ENCODE measurements at regions not wholly inside any gene's neighbourhood (a gene's known extent, or its start where the extent isn't known, plus 50 kb on each side); places are given as distances from the start of the nearest gene placed in this dataset.

DNA sequence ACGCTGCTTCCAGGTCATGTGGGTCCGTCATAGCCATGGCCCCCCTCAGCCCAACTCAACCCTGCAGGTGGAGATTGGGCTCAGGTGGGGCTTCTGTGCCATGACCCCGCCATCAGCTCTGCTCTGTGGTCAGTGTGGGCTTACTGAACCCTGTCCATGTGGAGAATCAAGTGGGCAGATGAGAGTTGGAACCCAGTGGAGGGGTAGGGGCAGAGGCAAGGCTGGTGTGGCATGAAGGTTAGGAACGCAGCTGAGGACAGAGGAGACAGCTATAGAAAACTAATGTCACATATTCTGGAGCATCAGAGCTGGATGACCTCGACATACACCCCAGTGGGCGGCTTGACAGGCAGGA lies 355.9 kb downstream of the PTPRU start:
- peaks cover 2% of the 10 kb centered on the region for H3K36me3 Mint-ChIP-seq (ENCODE audit: low read depth, unreplicated experiment)
- no peak overlapping the region for H3K4me3 Mint-ChIP-seq (ENCODE audit: unreplicated experiment)
- no peaks in the 10 kb centered on the region for H4K20me1 ChIP-seq (ENCODE audit: insufficient read depth, low read length)
- DNase-seq (ENCODE audit: low read depth) (no peak), FAIRE-seq (no peak)
- H3K9ac ChIP-seq (ENCODE audit: low read length), result no peak overlapping the region
- H3K79me2 ChIP-seq (ENCODE audit: insufficient read depth, low read length), result no peaks in the 10 kb centered on the region
- peaks cover 7% of the 10 kb centered on the region for H3K27me3 Mint-ChIP-seq (ENCODE audit: low read depth, unreplicated experiment)
- TF ChIP-seq, protein P1, sequence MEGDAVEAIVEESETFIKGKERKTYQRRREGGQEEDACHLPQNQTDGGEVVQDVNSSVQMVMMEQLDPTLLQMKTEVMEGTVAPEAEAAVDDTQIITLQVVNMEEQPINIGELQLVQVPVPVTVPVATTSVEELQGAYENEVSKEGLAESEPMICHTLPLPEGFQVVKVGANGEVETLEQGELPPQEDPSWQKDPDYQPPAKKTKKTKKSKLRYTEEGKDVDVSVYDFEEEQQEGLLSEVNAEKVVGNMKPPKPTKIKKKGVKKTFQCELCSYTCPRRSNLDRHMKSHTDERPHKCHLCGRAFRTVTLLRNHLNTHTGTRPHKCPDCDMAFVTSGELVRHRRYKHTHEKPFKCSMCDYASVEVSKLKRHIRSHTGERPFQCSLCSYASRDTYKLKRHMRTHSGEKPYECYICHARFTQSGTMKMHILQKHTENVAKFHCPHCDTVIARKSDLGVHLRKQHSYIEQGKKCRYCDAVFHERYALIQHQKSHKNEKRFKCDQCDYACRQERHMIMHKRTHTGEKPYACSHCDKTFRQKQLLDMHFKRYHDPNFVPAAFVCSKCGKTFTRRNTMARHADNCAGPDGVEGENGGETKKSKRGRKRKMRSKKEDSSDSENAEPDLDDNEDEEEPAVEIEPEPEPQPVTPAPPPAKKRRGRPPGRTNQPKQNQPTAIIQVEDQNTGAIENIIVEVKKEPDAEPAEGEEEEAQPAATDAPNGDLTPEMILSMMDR (IDR thresholded peaks at IDR 0.05; ENCODE audit: insufficient read depth, low read depth, low read length), result no peak
- TF ChIP-seq EZH2 (IDR thresholded peaks at IDR 0.05; ENCODE audit: insufficient read depth, low read length), result no peak
- H3K4me2 ChIP-seq (ENCODE audit: low read length), result no peak overlapping the region
- no peak overlapping the region for H3K27ac ChIP-seq (ENCODE audit: low read depth, low read length)
- no peaks in the 10 kb centered on the region for H3K9me3 ChIP-seq (ENCODE audit: insufficient read depth, low read depth, low read length)
- H3K4me1 Mint-ChIP-seq (ENCODE audit: low read depth, unreplicated experiment), result peaks cover 13% of the 10 kb centered on the region
- no peak overlapping the region for H2AFZ ChIP-seq (ENCODE audit: low read depth, low read length)
- H3K4me3 ChIP-seq (ENCODE audit: insufficient read depth, low read depth, low read length), result no peak overlapping the region
- no peaks in the 10 kb centered on the region for H3K36me3 ChIP-seq (ENCODE audit: insufficient read depth, low read length)
- no peaks in the 10 kb centered on the region for H3K27me3 ChIP-seq (ENCODE audit: insufficient read depth, low read length)
- H3K4me1 ChIP-seq (ENCODE audit: insufficient read depth, low read length), result peaks cover 10% of the 10 kb centered on the region
- peaks cover 3% of the 10 kb centered on the region for H3K9me3 Mint-ChIP-seq (ENCODE audit: unreplicated experiment)
- H3K27ac Mint-ChIP-seq (ENCODE audit: unreplicated experiment), result no peak overlapping the region

DNA sequence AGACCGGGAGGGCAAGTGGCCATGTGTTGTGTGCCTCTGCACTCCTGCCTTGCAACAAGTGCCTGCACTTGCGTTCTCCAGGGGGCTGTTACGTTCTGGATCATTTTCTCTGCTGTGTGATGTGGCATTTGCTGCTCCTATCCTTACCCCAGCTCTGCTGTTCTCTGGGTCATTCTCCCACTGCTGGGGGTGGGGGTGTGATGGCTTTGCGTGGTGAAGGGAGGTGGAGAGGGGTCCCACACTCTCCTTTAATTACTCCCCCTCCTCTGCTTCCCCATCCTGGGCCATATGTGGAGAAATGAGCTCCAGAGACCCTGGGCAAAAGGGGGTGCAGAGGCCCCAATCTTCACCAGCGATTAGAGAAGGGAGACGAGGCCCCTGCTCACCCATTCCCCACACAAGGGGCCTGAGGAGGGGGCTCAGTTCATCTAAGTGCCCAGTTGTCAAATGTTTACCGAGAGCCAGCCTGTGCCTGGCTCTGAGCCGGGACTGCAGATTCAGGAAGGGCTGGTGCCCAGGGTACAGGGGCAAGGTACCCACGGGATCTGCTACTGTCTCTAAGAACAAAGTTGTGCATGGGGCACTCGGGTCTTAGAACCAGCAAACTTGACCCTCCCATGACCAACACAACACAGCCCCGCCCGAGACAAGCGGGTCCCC lies 355.4 kb downstream of the PTPRU start:
- H3K27ac ChIP-seq (ENCODE audit: low read depth, low read length), result no peak overlapping the region
- no peak for DNase-seq (ENCODE audit: low read depth)
- Mint-ChIP-seq H3K36me3 (ENCODE audit: low read depth, unreplicated experiment) (peaks cover 2% of the 10 kb centered on the region), H3K4me3 (ENCODE audit: unreplicated experiment) (no peak overlapping the region), H3K4me1 (ENCODE audit: low read depth, unreplicated experiment) (peaks cover 13% of the 10 kb centered on the region), H3K27me3 (ENCODE audit: low read depth, unreplicated experiment) (peaks cover 10% of the 10 kb centered on the region), H3K27ac (ENCODE audit: unreplicated experiment) (no peak overlapping the region), H3K9me3 (ENCODE audit: unreplicated experiment) (peaks cover 6% of the 10 kb centered on the region)
- H3K4me3 ChIP-seq (ENCODE audit: insufficient read depth, low read depth, low read length), result no peak overlapping the region
- H3K4me1 ChIP-seq (ENCODE audit: insufficient read depth, low read length), result peaks cover 10% of the 10 kb centered on the region
- no peaks in the 10 kb centered on the region for H3K27me3 ChIP-seq (ENCODE audit: insufficient read depth, low read length)
- H3K36me3 ChIP-seq (ENCODE audit: insufficient read depth, low read length), result no peaks in the 10 kb centered on the region
- H3K4me2 ChIP-seq (ENCODE audit: low read length), result no peak overlapping the region
- H3K79me2 ChIP-seq (ENCODE audit: insufficient read depth, low read length), result no peaks in the 10 kb centered on the region
- no peaks in the 10 kb centered on the region for H3K9me3 ChIP-seq (ENCODE audit: insufficient read depth, low read depth, low read length)
- no peak overlapping the region for H3K9ac ChIP-seq (ENCODE audit: low read length)
- no peak for FAIRE-seq
- no peak overlapping the region for H2AFZ ChIP-seq (ENCODE audit: low read depth, low read length)
- no peaks in the 10 kb centered on the region for H4K20me1 ChIP-seq (ENCODE audit: insufficient read depth, low read length)
- no peak for TF ChIP-seq EZH2 (IDR thresholded peaks at IDR 0.05; ENCODE audit: insufficient read depth, low read length)
- TF ChIP-seq, protein P1 (IDR thresholded peaks at IDR 0.05; ENCODE audit: insufficient read depth, low read depth, low read length), result no peak
